ENCODE measurements at regions not wholly inside any gene's neighbourhood (a gene's known extent, or its start where the extent isn't known, plus 50 kb on each side); places are given as distances from the start of the nearest gene placed in this dataset.

- TF ChIP-seq EP300 (IDR thresholded peaks at IDR 0.05; ENCODE audit: borderline replicate concordance) (no peak), USF1 (IDR thresholded peaks at IDR 0.05) (no peak), REST (IDR thresholded peaks at IDR 0.05; ENCODE audit: low read depth) (no peak), NFIC (IDR thresholded peaks at IDR 0.05) (no peak), TEAD4 (IDR thresholded peaks at IDR 0.05) (no peak), MAX (IDR thresholded peaks at IDR 0.05) (no peak), TAF1 (IDR thresholded peaks at IDR 0.05; ENCODE audit: low read depth) (no peak), EGR1 (IDR thresholded peaks at IDR 0.05) (no peak)
Observed at GRCh38 chr16:66127459-66128370, 238.8 kb upstream of the CDH5 start.

Measured in Ishikawa (cell line).